CD8-positive, alpha-beta memory T cell (primary cell): ENCODE measurements at regions not wholly inside any gene's neighbourhood (a gene's known extent, or its start where the extent isn't known, plus 50 kb on each side); places are given as distances from the start of the nearest gene placed in this dataset.

ENCODE experiments used
- CTCF ChIA-PET: fragments of 350-600 bp; sonication (Branson Sonifier 250); formaldehyde crosslinking; loops from one replicate; lab custom pipeline; 2021; ENCODE audit warnings: antibody characterized with exemption; lab: Charles Lee
- POLR2A ChIA-PET: fragments of 350-600 bp; sonication (Branson Sonifier 250); formaldehyde crosslinking; loops from one replicate; lab custom pipeline; 2021; ENCODE audit warnings: antibody characterized with exemption; lab: Charles Lee
- DNase-seq, 5 donors: peaks; one replicate each; pipeline versions ENCODE4 v3.0.0 to v3.0.0-alpha.2; 2020 to 2022; ENCODE audit warnings: mixed read lengths in 1 of 5
- H3K27ac ChIP-seq: one replicate; pipeline ENCODE4 v1.7.0; 2013; ENCODE audit warnings: low read depth, mild to moderate bottlenecking, low read length, moderate library complexity
- H3K27me3 ChIP-seq: 2 replicates; pipeline ENCODE4 v1.7.0; 2013; ENCODE audit warnings: low read length, mild to moderate bottlenecking; ENCODE audit not compliant: insufficient read depth, poor library complexity, severe bottlenecking
- H3K36me3 ChIP-seq: 2 replicates; pipeline ENCODE4 v1.7.0; 2013; ENCODE audit warnings: mild to moderate bottlenecking, low read length, moderate library complexity; ENCODE audit not compliant: insufficient read depth
- H3K4me1 ChIP-seq: 2 replicates; pipeline ENCODE4 v1.7.0; 2013; ENCODE audit warnings: mild to moderate bottlenecking, low read length, moderate library complexity; ENCODE audit not compliant: insufficient read depth
- H3K4me3 ChIP-seq: 2 replicates; pipeline ENCODE4 v1.7.0; 2013; ENCODE audit warnings: mild to moderate bottlenecking, low read length
- H3K9me3 ChIP-seq: 2 replicates; pipeline ENCODE4 v1.7.0; 2013; ENCODE audit warnings: mild to moderate bottlenecking, low read length
- H3K27ac Mint-ChIP-seq, 8 donors: one replicate each; pipeline ENCODE4 v1.8.0; 2020 to 2021; ENCODE audit warnings: mixed read lengths in 8 of 8, mild to moderate bottlenecking in 6 of 8, inconsistent platforms in 3 of 8, moderate library complexity in 3 of 8
- H3K27me3 Mint-ChIP-seq, 2 donors: one replicate each; pipeline ENCODE4 v1.8.0; 2020 to 2021; ENCODE audit warnings: mixed read lengths in 2 of 2, mild to moderate bottlenecking in 1 of 2, moderate library complexity in 1 of 2
- H3K36me3 Mint-ChIP-seq, 3 donors: one replicate each; pipeline ENCODE4 v1.8.0; 2020 to 2021; ENCODE audit warnings: mixed read lengths in 3 of 3, inconsistent platforms in 1 of 3, mild to moderate bottlenecking in 1 of 3
- H3K4me1 Mint-ChIP-seq, 3 donors: one replicate each; pipeline ENCODE4 v1.8.0; 2020 to 2021; ENCODE audit warnings: mixed read lengths in 3 of 3, inconsistent platforms in 1 of 3, mild to moderate bottlenecking in 1 of 3
- H3K4me3 Mint-ChIP-seq, 7 donors: one replicate each; pipeline ENCODE4 v1.8.0; 2020 to 2021; ENCODE audit warnings: mixed read lengths in 7 of 7, mild to moderate bottlenecking in 6 of 7, moderate library complexity in 4 of 7, inconsistent platforms in 2 of 7
- H3K9me3 Mint-ChIP-seq, 5 donors: one replicate each; pipeline ENCODE4 v1.8.0; 2020 to 2022; ENCODE audit warnings: mixed read lengths in 5 of 5, mild to moderate bottlenecking in 3 of 5, moderate library complexity in 2 of 5, inconsistent platforms in 1 of 5

DNA sequence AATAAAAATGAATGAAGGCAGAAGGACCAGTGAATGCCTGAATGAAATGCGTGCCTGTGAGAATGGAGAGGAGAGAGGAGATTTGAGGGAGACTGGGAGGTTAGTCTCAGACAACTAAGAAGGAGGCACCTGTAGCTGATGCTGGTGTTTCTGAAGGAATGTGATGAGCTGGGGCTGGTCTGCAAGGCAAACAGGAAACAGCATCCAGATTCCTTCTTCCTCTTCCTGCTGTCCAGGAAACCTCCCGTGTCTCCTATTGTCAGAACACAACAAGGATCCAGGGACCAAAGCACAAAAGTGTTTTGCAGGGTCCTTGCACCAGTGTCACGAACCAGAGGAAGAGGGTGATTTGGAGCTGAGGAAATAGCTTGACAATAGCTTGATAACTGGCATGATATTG is 50.4 kb upstream of the TAB2 start:
- no peak for DNase-seq
- Mint-ChIP-seq H3K4me3 (no peak overlapping the region), H3K4me1 (peaks cover 18 to 36% (median 28%) of the 10 kb centered on the region in 3 donors), H3K27ac (peak overlapping the region in 1 of 8 donors; percentile 4), H3K36me3 (no peaks in the 10 kb centered on the region), H3K27me3 (peaks cover 0 to 7% of the 10 kb centered on the region in 2 donors), H3K9me3 (no peaks in the 10 kb centered on the region)
- no peak overlapping the region for H3K27ac ChIP-seq
- H3K36me3 ChIP-seq: no peaks in the 10 kb centered on the region
- no peak overlapping the region for H3K4me3 ChIP-seq
- ChIA-PET POLR2A (interaction anchor here (0.8 kb wide), 1 partner anchor 127 kb away, joined by 3 read pairs; no protein-coding TSS in a partner anchor), CTCF (no interaction called here)
- H3K4me1 ChIP-seq: peaks cover 32% of the 10 kb centered on the region
- H3K27me3 ChIP-seq: no peaks in the 10 kb centered on the region
- H3K9me3 ChIP-seq: no peaks in the 10 kb centered on the region

DNA sequence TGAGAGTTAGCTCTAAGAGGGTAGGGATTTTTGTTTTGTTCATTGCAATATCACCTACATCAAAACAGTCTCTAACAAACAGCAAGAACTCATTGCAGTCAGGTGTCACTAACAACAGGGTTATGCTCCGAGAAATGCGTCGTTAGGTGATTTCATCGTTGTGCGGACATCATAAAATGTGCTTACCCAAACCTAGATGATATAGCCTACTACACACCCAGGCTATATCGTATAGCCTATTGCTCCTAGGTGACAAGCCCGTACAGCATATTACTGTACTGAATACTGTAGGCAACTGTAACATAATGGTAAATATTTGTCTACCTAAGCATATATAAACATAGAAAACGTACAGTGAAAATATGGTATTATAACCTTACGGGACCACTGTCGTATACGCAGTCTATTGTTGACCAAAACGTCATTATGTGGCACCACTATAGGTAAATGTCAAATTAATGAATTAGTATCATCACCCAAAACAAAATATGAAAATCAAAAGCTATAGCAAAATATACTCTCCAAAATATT is 49.9 kb upstream of the TAB2 start:
- CTCF ChIA-PET: no interaction called here
- POLR2A ChIA-PET: interaction anchor here (0.8 kb wide), 1 partner anchor 128 kb away, joined by 3 read pairs; no protein-coding TSS in a partner anchor

More for the DNA sequence above, 49.9 kb upstream of the TAB2 start:
- Mint-ChIP-seq H3K27me3 (peaks cover 0 to 7% of the 10 kb centered on the region in 2 donors), H3K27ac (no peak overlapping the region), H3K4me3 (no peak overlapping the region), H3K4me1 (peaks cover 22 to 40% (median 33%) of the 10 kb centered on the region in 3 donors), H3K36me3 (no peaks in the 10 kb centered on the region), H3K9me3 (no peaks in the 10 kb centered on the region)
- no peaks in the 10 kb centered on the region for H3K27me3 ChIP-seq
- no peak for DNase-seq
- H3K4me1 ChIP-seq: peaks cover 37% of the 10 kb centered on the region
- no peak overlapping the region for H3K27ac ChIP-seq
- H3K36me3 ChIP-seq: no peaks in the 10 kb centered on the region
- no peak overlapping the region for H3K4me3 ChIP-seq
- H3K9me3 ChIP-seq: no peaks in the 10 kb centered on the region
